Suprapubic skin (tissue), 4 donors: ENCODE measurements at regions not wholly inside any gene's neighbourhood (a gene's known extent, or its start where the extent isn't known, plus 50 kb on each side); places are given as distances from the start of the nearest gene placed in this dataset.

Experiments used
- EP300 ChIP-seq: sonication (generic); formaldehyde crosslinking; IDR thresholded peaks from one replicate; pipeline ENCODE4 v1.6.1; 2017; ENCODE audit warnings: antibody characterized with exemption
- POLR2A ChIP-seq, 2 donors: fragments of 450-650 bp; IDR thresholded peaks; one replicate each; pipeline ENCODE4 v1.6.1; 2017; ENCODE audit warnings: antibody characterized with exemption in 2 of 2, mild to moderate bottlenecking in 2 of 2, moderate library complexity in 2 of 2
- POLR2AphosphoS5 ChIP-seq, 3 donors: sonication (generic); formaldehyde crosslinking; IDR thresholded peaks; one replicate each; pipeline ENCODE4 v1.6.1; 2017; ENCODE audit warnings: antibody characterized with exemption in 3 of 3
- TF ChIP-seq, protein P1 (sequence below), 2 donors: fragments of 200-600 bp in 1 of 2; fragments of 450-650 bp in 1 of 2; sonication (generic) in 1 of 2; IDR thresholded peaks; one replicate each; pipeline ENCODE4 v1.5.1; 2016 to 2019; ENCODE audit warnings: antibody characterized with exemption in 2 of 2, mild to moderate bottlenecking in 1 of 2, moderate library complexity in 1 of 2

DNA sequence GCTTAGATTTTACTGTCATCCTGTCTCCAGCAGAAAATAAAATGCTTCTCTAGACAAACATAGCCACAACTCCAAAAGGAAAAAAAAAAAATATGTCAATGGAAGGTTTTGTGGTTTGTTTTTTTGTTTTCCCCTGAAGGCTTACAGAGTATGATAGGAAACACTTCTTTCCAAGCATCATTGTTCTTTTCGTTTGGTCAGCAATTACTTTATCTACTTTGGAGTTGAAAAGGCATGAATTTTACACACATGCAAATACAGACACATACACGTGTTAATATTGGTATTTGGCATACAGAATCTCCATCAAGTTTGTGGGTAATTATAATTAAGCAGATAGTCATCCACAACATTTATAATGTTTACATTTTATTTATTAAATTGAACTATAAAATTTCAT lies 496.9 kb upstream of the MBL2 start:
- TF ChIP-seq POLR2A (IDR thresholded peaks at IDR 0.05) = no peak
- TF ChIP-seq, protein P1, sequence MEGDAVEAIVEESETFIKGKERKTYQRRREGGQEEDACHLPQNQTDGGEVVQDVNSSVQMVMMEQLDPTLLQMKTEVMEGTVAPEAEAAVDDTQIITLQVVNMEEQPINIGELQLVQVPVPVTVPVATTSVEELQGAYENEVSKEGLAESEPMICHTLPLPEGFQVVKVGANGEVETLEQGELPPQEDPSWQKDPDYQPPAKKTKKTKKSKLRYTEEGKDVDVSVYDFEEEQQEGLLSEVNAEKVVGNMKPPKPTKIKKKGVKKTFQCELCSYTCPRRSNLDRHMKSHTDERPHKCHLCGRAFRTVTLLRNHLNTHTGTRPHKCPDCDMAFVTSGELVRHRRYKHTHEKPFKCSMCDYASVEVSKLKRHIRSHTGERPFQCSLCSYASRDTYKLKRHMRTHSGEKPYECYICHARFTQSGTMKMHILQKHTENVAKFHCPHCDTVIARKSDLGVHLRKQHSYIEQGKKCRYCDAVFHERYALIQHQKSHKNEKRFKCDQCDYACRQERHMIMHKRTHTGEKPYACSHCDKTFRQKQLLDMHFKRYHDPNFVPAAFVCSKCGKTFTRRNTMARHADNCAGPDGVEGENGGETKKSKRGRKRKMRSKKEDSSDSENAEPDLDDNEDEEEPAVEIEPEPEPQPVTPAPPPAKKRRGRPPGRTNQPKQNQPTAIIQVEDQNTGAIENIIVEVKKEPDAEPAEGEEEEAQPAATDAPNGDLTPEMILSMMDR (IDR thresholded peaks at IDR 0.05) = no peak
- TF ChIP-seq POLR2AphosphoS5 (IDR thresholded peaks at IDR 0.05) = no peak
- no peak for TF ChIP-seq EP300
